BLaER1 treated with 17β-estradiol and CSF1 and Interleukin-3, amounts not matched to agents 10 nM and 100 nM (cell line): ENCODE measurements at regions not wholly inside any gene's neighbourhood (a gene's known extent, or its start where the extent isn't known, plus 50 kb on each side); places are given as distances from the start of the nearest gene placed in this dataset.

Experiments
- H3K27ac ChIP-seq, 11 experiments: shearing (Covaris generic); formaldehyde crosslinking; 2 replicates each; pipeline ENCODE4 v1.8.1; 2022
- H3K27me3 ChIP-seq, 11 experiments: shearing (Covaris generic); formaldehyde crosslinking; 2 replicates each; pipeline ENCODE4 v1.8.1; 2022
- H3K36me3 ChIP-seq, 11 experiments: shearing (Covaris generic); formaldehyde crosslinking; 2 replicates each; pipeline ENCODE4 v1.8.1; 2022
- H3K4me1 ChIP-seq, 10 experiments: shearing (Covaris generic); formaldehyde crosslinking; 2 replicates each; pipeline ENCODE4 v1.8.1; 2022
- H3K4me2 ChIP-seq, 11 experiments: shearing (Covaris generic); formaldehyde crosslinking; 2 replicates each; pipeline ENCODE4 v1.8.1; 2022
- H3K4me3 ChIP-seq, 10 experiments: shearing (Covaris generic); formaldehyde crosslinking; 2 replicates each; pipeline ENCODE4 v1.8.1; 2022
- H3K9ac ChIP-seq, 11 experiments: shearing (Covaris generic); formaldehyde crosslinking; 2 replicates each; pipeline ENCODE4 v1.8.1; 2022
- H3K9me3 ChIP-seq, 11 experiments: shearing (Covaris generic); formaldehyde crosslinking; replicated peaks in 1 of 11; 2 replicates each; pipeline ENCODE4 v1.8.1; 2022
- H4K20me1 ChIP-seq, 11 experiments: shearing (Covaris generic); formaldehyde crosslinking; 2 replicates each; pipeline ENCODE4 v1.8.1; 2022
- Cebpa-rat ChIP-seq, 11 experiments: shearing (Covaris generic); IDR thresholded peaks; 2 replicates each; pipeline ENCODE4 v1.8.1; 2022

- no peak for TF ChIP-seq Cebpa-rat (IDR thresholded peaks at IDR 0.05)
- Histone ChIP-seq H3K9me3 (no peaks in the 10 kb centered on the region), H3K4me2 (no peak overlapping the region), H3K36me3 (no peaks in the 10 kb centered on the region), H4K20me1 (no peaks in the 10 kb centered on the region), H3K4me1 (peaks cover 0 to 14% (median 0%) of the 10 kb centered on the region in 10 experiments; a peak in 7 of 20 replicates), H3K27me3 (no peaks in the 10 kb centered on the region), H3K27ac (no peak overlapping the region), H3K4me3 (no peak overlapping the region), H3K9ac (no peak overlapping the region)
Measured at GRCh38 chr5:89380635-89381034, 497.7 kb upstream of the MEF2C start.

GRCh38 chr5:89377767-89378455 lies 494.9 kb upstream of the MEF2C start:
- H3K4me3 ChIP-seq: no peak overlapping the region

DNA sequence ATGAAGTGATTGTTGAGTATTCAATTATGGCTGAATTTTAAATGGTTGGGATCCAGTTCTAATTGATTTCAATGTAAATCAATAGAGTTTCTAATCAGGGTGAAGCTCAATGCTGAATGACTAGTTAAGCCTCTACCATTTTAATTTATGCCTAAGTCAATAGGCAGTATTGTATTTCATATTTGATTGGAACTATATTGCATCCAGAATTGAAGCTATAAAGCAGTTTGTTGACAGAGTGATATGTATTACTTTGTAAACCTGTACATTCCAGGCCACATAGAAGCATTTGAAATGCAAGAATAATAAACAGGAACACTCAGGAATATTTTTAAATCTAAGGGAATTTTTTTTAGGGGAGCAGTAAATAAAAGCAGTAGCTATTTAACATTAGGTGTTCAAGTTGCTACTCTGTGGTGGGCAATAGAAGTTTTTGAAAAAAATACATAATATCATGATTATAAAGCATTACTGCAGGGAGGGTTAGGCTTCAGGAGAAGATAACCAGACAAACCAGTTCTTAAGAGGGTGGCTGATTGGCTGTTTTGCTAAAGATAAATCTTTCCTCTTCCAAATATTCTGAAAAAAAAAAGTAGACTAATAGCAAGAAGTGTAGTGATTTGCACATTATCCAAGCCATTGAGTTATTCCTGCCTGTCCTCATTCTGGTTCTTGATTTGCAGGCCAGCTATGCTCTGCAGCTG lies 492.0 kb upstream of the MEF2C start:
- Histone ChIP-seq H3K4me3 (no peak overlapping the region), H3K9ac (no peak overlapping the region), H3K27me3 (no peaks in the 10 kb centered on the region), H3K36me3 (no peaks in the 10 kb centered on the region), H3K27ac (no peak overlapping the region), H3K4me2 (no peak overlapping the region), H3K4me1 (peaks cover 0 to 25% (median 0%) of the 10 kb centered on the region in 10 experiments; a peak in 6 of 20 replicates), H3K9me3 (peaks cover 0 to 9% (median 0%) of the 10 kb centered on the region in 11 experiments; a peak in 2 of 22 replicates), H4K20me1 (no peaks in the 10 kb centered on the region)
- no peak for TF ChIP-seq Cebpa-rat (IDR thresholded peaks at IDR 0.05)

More at GRCh38 chr5:89377767-89378455, 494.9 kb upstream of the MEF2C start:
- no peaks in the 10 kb centered on the region for H3K36me3 ChIP-seq
- H3K4me1 ChIP-seq: peaks cover 0 to 2% (median 0%) of the 10 kb centered on the region in 10 experiments; a peak in 3 of 20 replicates
- H3K27me3 ChIP-seq: no peaks in the 10 kb centered on the region
- no peak overlapping the region for H3K4me2 ChIP-seq
- no peak overlapping the region for H3K9ac ChIP-seq
- H3K27ac ChIP-seq: no peak overlapping the region
- no peak for TF ChIP-seq Cebpa-rat (IDR thresholded peaks at IDR 0.05)
- no peaks in the 10 kb centered on the region for H4K20me1 ChIP-seq
- no peaks in the 10 kb centered on the region for H3K9me3 ChIP-seq

DNA sequence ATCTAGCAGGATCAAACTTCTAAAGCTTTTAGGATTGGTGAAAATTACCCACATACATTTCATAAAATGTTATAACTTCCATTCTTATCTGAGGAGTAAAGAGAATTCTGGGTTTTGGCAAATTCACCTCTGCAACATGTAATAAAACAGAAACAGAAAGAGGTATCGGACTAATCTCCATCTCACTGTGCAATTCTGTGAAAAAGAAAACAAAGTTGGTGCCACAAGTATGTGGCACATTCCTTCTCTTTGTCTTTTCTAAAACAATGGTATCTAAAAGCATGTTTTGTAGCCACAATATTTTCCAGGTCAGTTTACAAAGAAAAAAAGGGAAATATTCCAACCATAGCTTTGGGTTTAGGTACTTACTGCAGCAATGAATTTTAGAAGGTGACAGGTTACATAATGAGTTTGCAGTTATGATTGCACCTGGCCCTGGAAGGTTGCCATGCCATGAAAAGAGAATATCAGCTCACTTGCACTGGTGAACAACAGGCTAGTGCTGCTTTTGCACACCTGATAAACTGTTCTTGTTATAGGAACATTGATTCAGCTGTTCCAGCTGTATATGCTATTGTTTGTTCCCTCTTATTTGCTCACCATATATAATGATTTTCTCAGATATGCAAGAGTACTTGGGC lies 491.3 kb upstream of the MEF2C start:
- Histone ChIP-seq H3K36me3 (no peaks in the 10 kb centered on the region), H3K27me3 (no peaks in the 10 kb centered on the region), H3K27ac (no peak overlapping the region), H3K4me2 (no peak overlapping the region), H4K20me1 (no peaks in the 10 kb centered on the region), H3K9me3 (peaks cover 0 to 11% (median 0%) of the 10 kb centered on the region in 11 experiments; a peak in 2 of 22 replicates), H3K4me3 (no peak overlapping the region), H3K9ac (no peak overlapping the region), H3K4me1 (peaks cover 0 to 25% (median 0%) of the 10 kb centered on the region in 10 experiments; a peak in 6 of 20 replicates)
- no peak for TF ChIP-seq Cebpa-rat (IDR thresholded peaks at IDR 0.05)

GRCh38 chr5:89372176-89372575 lies 489.2 kb upstream of the MEF2C start:
- H3K9ac ChIP-seq: no peak overlapping the region
- H3K27me3 ChIP-seq: no peaks in the 10 kb centered on the region
- TF ChIP-seq Cebpa-rat (IDR thresholded peaks at IDR 0.05): no peak
- peaks cover 0 to 25% (median 0%) of the 10 kb centered on the region in 10 experiments; a peak in 6 of 20 replicates for H3K4me1 ChIP-seq
- no peaks in the 10 kb centered on the region for H3K36me3 ChIP-seq
- H3K27ac ChIP-seq: peak overlapping the region in 3 of 11 experiments; percentile 6 to 41 (median 30); a peak in 2 of 22 replicates
- peaks cover 0 to 11% (median 0%) of the 10 kb centered on the region in 11 experiments; a peak in 2 of 22 replicates for H3K9me3 ChIP-seq
- no peaks in the 10 kb centered on the region for H4K20me1 ChIP-seq
- peak overlapping the region in 3 of 11 experiments; percentile 44 to 66 (median 45); a peak in 5 of 22 replicates for H3K4me2 ChIP-seq
- no peak overlapping the region for H3K4me3 ChIP-seq

DNA sequence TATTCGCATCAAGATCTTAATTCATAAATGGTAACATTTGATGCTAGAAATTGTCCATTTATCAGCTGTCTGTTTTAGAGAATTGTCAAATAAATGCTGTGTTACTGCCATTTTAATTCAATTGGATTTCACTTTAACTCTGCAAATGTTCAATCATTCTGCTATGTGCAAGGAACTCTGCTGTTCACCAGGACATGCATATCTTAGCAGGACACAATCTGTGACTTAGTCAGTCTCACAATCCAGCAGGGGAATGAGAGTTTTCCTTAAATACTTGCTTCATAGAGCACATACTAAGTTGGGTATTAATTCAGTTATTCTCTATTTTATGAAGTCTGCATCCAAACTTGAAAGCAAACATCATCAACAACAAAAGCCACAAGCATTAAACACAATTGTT lies 488.7 kb upstream of the MEF2C start:
- Histone ChIP-seq H3K36me3 (no peaks in the 10 kb centered on the region), H3K27me3 (no peaks in the 10 kb centered on the region), H3K4me2 (peak overlapping the region in 3 of 11 experiments; percentile 44 to 66 (median 45); a peak in 5 of 22 replicates), H3K9ac (no peak overlapping the region), H3K4me3 (no peak overlapping the region), H3K27ac (peak overlapping the region in 3 of 11 experiments; percentile 6 to 41 (median 30); a peak in 1 of 22 replicates), H4K20me1 (no peaks in the 10 kb centered on the region), H3K4me1 (peaks cover 0 to 25% (median 0%) of the 10 kb centered on the region in 10 experiments; a peak in 6 of 20 replicates), H3K9me3 (peaks cover 0 to 11% (median 0%) of the 10 kb centered on the region in 11 experiments; a peak in 2 of 22 replicates)
- TF ChIP-seq Cebpa-rat (IDR thresholded peaks at IDR 0.05): no peak

GRCh38 chr5:89359046-89359445 lies 476.1 kb upstream of the MEF2C start:
- H3K4me2 ChIP-seq: no peak overlapping the region

DNA sequence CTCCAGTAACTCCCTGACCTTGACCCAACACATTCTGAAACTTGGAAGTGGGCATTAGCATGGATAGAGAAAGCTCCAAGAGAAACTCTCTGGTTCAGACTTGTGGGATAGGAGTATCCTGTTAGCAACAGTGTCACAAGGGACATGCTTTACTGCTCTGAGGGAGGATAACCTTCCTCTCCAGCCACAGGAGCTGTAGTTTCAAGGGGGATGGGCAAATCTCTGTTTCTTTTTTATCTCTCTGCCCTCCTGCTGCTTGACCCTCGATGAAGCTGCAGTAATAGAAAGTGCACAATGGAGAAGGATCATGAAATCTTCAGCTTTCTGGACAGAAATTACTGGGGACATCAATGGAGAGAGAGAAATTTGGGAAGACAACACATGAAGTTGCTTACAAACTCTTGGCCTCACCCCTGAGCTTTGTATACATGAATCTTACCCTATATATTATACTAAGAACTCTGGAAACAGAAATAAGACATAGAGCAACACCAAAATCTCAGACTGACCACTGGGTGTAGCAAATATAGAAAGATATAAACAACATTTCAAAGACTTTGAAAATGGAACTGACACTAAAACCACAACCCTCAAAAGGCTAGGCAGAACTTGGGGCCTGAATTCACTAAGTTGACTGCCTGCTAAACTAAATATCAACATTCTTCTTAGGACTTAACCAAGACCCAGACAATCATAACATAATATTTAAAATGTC lies 471.0 kb upstream of the MEF2C start:
- H4K20me1 ChIP-seq: no peaks in the 10 kb centered on the region
- TF ChIP-seq Cebpa-rat (IDR thresholded peaks at IDR 0.05): no peak
- no peaks in the 10 kb centered on the region for H3K27me3 ChIP-seq
- H3K4me2 ChIP-seq: peak overlapping the region in 8 of 11 experiments; percentile 1 to 45 (median 29); a peak in 14 of 22 replicates
- no peak overlapping the region for H3K9ac ChIP-seq
- H3K4me1 ChIP-seq: peaks cover 0 to 27% (median 12%) of the 10 kb centered on the region in 10 experiments; a peak in 14 of 20 replicates
- no peak overlapping the region for H3K4me3 ChIP-seq
- H3K36me3 ChIP-seq: no peaks in the 10 kb centered on the region
- peak overlapping the region in 3 of 11 experiments; percentile 2 to 19 (median 7); a peak in 1 of 22 replicates for H3K27ac ChIP-seq
- H3K9me3 ChIP-seq: peaks cover 0 to 6% (median 0%) of the 10 kb centered on the region in 11 experiments; a peak in 2 of 22 replicates

More at GRCh38 chr5:89359046-89359445, 476.1 kb upstream of the MEF2C start:
- Histone ChIP-seq H3K4me3 (no peak overlapping the region), H3K27me3 (no peaks in the 10 kb centered on the region), H3K4me1 (peaks cover 0 to 9% (median under 1%) of the 10 kb centered on the region in 10 experiments; a peak in 10 of 20 replicates), H3K36me3 (no peaks in the 10 kb centered on the region), H3K9ac (no peak overlapping the region), H4K20me1 (no peaks in the 10 kb centered on the region), H3K9me3 (peaks cover 0 to 5% (median 0%) of the 10 kb centered on the region in 11 experiments; a peak in 1 of 22 replicates), H3K27ac (no peak overlapping the region)
- no peak for TF ChIP-seq Cebpa-rat (IDR thresholded peaks at IDR 0.05)
